ENCODE measurements at regions not wholly inside any gene's neighbourhood (a gene's known extent, or its start where the extent isn't known, plus 50 kb on each side); places are given as distances from the start of the nearest gene placed in this dataset.

- Histone ChIP-seq H3K79me2 (ENCODE audit: insufficient read depth, low read length) (no peaks in the 10 kb centered on the region), H3K27me3 (ENCODE audit: insufficient read depth, low read length) (no peaks in the 10 kb centered on the region), H3K9me3 (ENCODE audit: low read depth, low read length) (no peaks in the 10 kb centered on the region), H2AFZ (ENCODE audit: low read length) (no peak overlapping the region), H3K4me3 (ENCODE audit: insufficient read depth, low read length) (no peak overlapping the region), H3K27ac (ENCODE audit: low read depth, low read length) (no peak overlapping the region), H3K4me2 (ENCODE audit: insufficient read depth, low read length) (no peak overlapping the region), H3K4me1 (ENCODE audit: insufficient read depth, low read length) (no peaks in the 10 kb centered on the region), H4K20me1 (ENCODE audit: insufficient read depth, low read length) (no peaks in the 10 kb centered on the region), H3K36me3 (ENCODE audit: insufficient read depth, low read length) (no peaks in the 10 kb centered on the region)
- TF ChIP-seq CTCF (IDR thresholded peaks at IDR 0.05; ENCODE audit: extremely low read depth, low read depth, low read length) = no peak
- no peak for DNase-seq (ENCODE audit: insufficient read length, low spot score, missing footprints)
These were observed 364.4 kb downstream of the CSNK1G3 start for GRCh38 chr5:123876276-123876790.

GRCh38 chr5:123875561-123876275 is 363.7 kb downstream of the CSNK1G3 start:
- DNase-seq (ENCODE audit: insufficient read length, low spot score, missing footprints) = no peak
- H3K4me2 ChIP-seq (ENCODE audit: insufficient read depth, low read length) = no peak overlapping the region
- no peaks in the 10 kb centered on the region for H3K36me3 ChIP-seq (ENCODE audit: insufficient read depth, low read length)
- H2AFZ ChIP-seq (ENCODE audit: low read length) = peak overlapping the region; percentile 54
- H4K20me1 ChIP-seq (ENCODE audit: insufficient read depth, low read length) = no peaks in the 10 kb centered on the region
- no peak for TF ChIP-seq CTCF (IDR thresholded peaks at IDR 0.05; ENCODE audit: extremely low read depth, low read depth, low read length)
- no peak overlapping the region for H3K27ac ChIP-seq (ENCODE audit: low read depth, low read length)
- no peak overlapping the region for H3K4me3 ChIP-seq (ENCODE audit: insufficient read depth, low read length)
- no peaks in the 10 kb centered on the region for H3K4me1 ChIP-seq (ENCODE audit: insufficient read depth, low read length)
- H3K27me3 ChIP-seq (ENCODE audit: insufficient read depth, low read length) = no peaks in the 10 kb centered on the region
- H3K79me2 ChIP-seq (ENCODE audit: insufficient read depth, low read length) = no peaks in the 10 kb centered on the region
- H3K9me3 ChIP-seq (ENCODE audit: low read depth, low read length) = no peaks in the 10 kb centered on the region

GRCh38 chr5:123874600-123875201 is 362.7 kb downstream of the CSNK1G3 start:
- no peak for TF ChIP-seq CTCF (IDR thresholded peaks at IDR 0.05; ENCODE audit: extremely low read depth, low read depth, low read length)
- no peaks in the 10 kb centered on the region for H3K36me3 ChIP-seq (ENCODE audit: insufficient read depth, low read length)
- H4K20me1 ChIP-seq (ENCODE audit: insufficient read depth, low read length) = no peaks in the 10 kb centered on the region
- DNase-seq (ENCODE audit: insufficient read length, low spot score, missing footprints) = peak; percentile 65
- H3K27ac ChIP-seq (ENCODE audit: low read depth, low read length) = no peak overlapping the region
- H3K9me3 ChIP-seq (ENCODE audit: low read depth, low read length) = no peaks in the 10 kb centered on the region
- H2AFZ ChIP-seq (ENCODE audit: low read length) = peak overlapping the region; percentile 33
- no peaks in the 10 kb centered on the region for H3K27me3 ChIP-seq (ENCODE audit: insufficient read depth, low read length)
- no peaks in the 10 kb centered on the region for H3K79me2 ChIP-seq (ENCODE audit: insufficient read depth, low read length)
- no peaks in the 10 kb centered on the region for H3K4me1 ChIP-seq (ENCODE audit: insufficient read depth, low read length)
- no peak overlapping the region for H3K4me2 ChIP-seq (ENCODE audit: insufficient read depth, low read length)
- H3K4me3 ChIP-seq (ENCODE audit: insufficient read depth, low read length) = no peak overlapping the region

GRCh38 chr5:123873846-123874245 is 361.9 kb downstream of the CSNK1G3 start:
- Histone ChIP-seq H3K36me3 (ENCODE audit: insufficient read depth, low read length) (no peaks in the 10 kb centered on the region), H3K27me3 (ENCODE audit: insufficient read depth, low read length) (no peaks in the 10 kb centered on the region), H3K4me3 (ENCODE audit: insufficient read depth, low read length) (no peak overlapping the region), H3K9me3 (ENCODE audit: low read depth, low read length) (no peaks in the 10 kb centered on the region), H2AFZ (ENCODE audit: low read length) (no peak overlapping the region), H3K27ac (ENCODE audit: low read depth, low read length) (no peak overlapping the region), H3K79me2 (ENCODE audit: insufficient read depth, low read length) (no peaks in the 10 kb centered on the region), H3K4me1 (ENCODE audit: insufficient read depth, low read length) (no peaks in the 10 kb centered on the region), H3K4me2 (ENCODE audit: insufficient read depth, low read length) (no peak overlapping the region), H4K20me1 (ENCODE audit: insufficient read depth, low read length) (no peaks in the 10 kb centered on the region)
- DNase-seq (ENCODE audit: insufficient read length, low spot score, missing footprints) = no peak
- no peak for TF ChIP-seq CTCF (IDR thresholded peaks at IDR 0.05; ENCODE audit: extremely low read depth, low read depth, low read length)
